Left lung (tissue), 4 donors: ENCODE measurements at regions not wholly inside any gene's neighbourhood (a gene's known extent, or its start where the extent isn't known, plus 50 kb on each side); places are given as distances from the start of the nearest gene placed in this dataset.

ENCODE experiments used
- ATAC-seq: fragments of 200-7000 bp; cut with Tn5 transposase; one replicate; pipeline ENCODE4 v1.9.1; 2020; ENCODE audit warnings: moderate library complexity
- DNase-seq, 4 donors: peaks; one replicate each; pipeline ENCODE4 v3.0.0-alpha.2; 2013 to 2020
- H3K27ac ChIP-seq, 2 donors: fragments of 200-600 bp; sonication (generic) in 1 of 2; one replicate each; pipeline versions ENCODE4 v1.5.0 to v1.8.0; 2020 to 2021
- H3K27me3 ChIP-seq, 2 donors: fragments of 200-600 bp; sonication (generic) in 1 of 2; one replicate each; pipeline versions ENCODE4 v1.5.0 to v1.8.0; 2020 to 2021
- H3K36me3 ChIP-seq, 2 donors: fragments of 200-600 bp; sonication (generic) in 1 of 2; one replicate each; pipeline versions ENCODE4 v1.5.0 to v1.8.0; 2020 to 2021
- H3K4me1 ChIP-seq, 2 donors: fragments of 200-600 bp; one replicate each; pipeline ENCODE4 v1.8.0; 2021
- H3K4me3 ChIP-seq, 2 donors: fragments of 200-600 bp; sonication (generic) in 1 of 2; one replicate each; pipeline versions ENCODE4 v1.5.0 to v1.8.0; 2020 to 2021; ENCODE audit warnings: mild to moderate bottlenecking in 1 of 2
- H3K9me3 ChIP-seq, 2 donors: fragments of 200-600 bp; sonication (generic) in 1 of 2; one replicate each; pipeline versions ENCODE4 v1.5.0 to v1.8.0; 2020 to 2021
- CTCF ChIP-seq, 2 donors: fragments of 200-600 bp; sonication (generic) in 1 of 2; IDR thresholded peaks; one replicate each; pipeline versions ENCODE4 v1.5.0 to v1.8.0; 2021; ENCODE audit warnings: antibody characterized with exemption in 2 of 2
- intact Hi-C, 2 donors: fragments of 100-400 bp; cut with DNase I; formaldehyde crosslinking; loops; one replicate each; pipeline versions ENCODE4 v1.11.2 to v1.14.2; 2022
- donor health status: DM: no; HTN: yes; CAD: no.
- donor health status: DM: no; HTN: no; CAD: no.

- TF ChIP-seq CTCF (IDR thresholded peaks at IDR 0.05): no peak
- H3K27me3 ChIP-seq: no peaks in the 10 kb centered on the region
- ATAC-seq (no peak), DNase-seq (no peak)
- intact Hi-C loops: no loop called here
- no peak overlapping the region for H3K4me3 ChIP-seq
- no peaks in the 10 kb centered on the region for H3K9me3 ChIP-seq
- H3K4me1 ChIP-seq: no peaks in the 10 kb centered on the region
- no peaks in the 10 kb centered on the region for H3K36me3 ChIP-seq
- H3K27ac ChIP-seq: no peak overlapping the region
These were observed 601.9 kb upstream of the REG3G start for GRCh38 chr2:78423631-78424030.

- no peaks in the 10 kb centered on the region for H3K9me3 ChIP-seq
- DNase-seq: no peak
- no peak overlapping the region for H3K27ac ChIP-seq
- TF ChIP-seq CTCF (IDR thresholded peaks at IDR 0.05): no peak
- ATAC-seq: no peak
- no peaks in the 10 kb centered on the region for H3K36me3 ChIP-seq
- no peaks in the 10 kb centered on the region for H3K27me3 ChIP-seq
- intact Hi-C loops: no loop called here
- no peak overlapping the region for H3K4me3 ChIP-seq
- H3K4me1 ChIP-seq: no peaks in the 10 kb centered on the region
These were observed 598.3 kb upstream of the REG3G start for GRCh38 chr2:78427170-78427569.

GRCh38 chr2:78431241-78431640, 594.3 kb upstream of the REG3G start:
- intact Hi-C loops: no loop called here

GRCh38 chr2:78439122-78439521, 586.4 kb upstream of the REG3G start:
- ATAC-seq (no peak), DNase-seq (no peak)
- TF ChIP-seq CTCF (IDR thresholded peaks at IDR 0.05): no peak
- H3K27me3 ChIP-seq: no peaks in the 10 kb centered on the region
- H3K36me3 ChIP-seq: no peaks in the 10 kb centered on the region
- H3K9me3 ChIP-seq: no peaks in the 10 kb centered on the region
- H3K4me3 ChIP-seq: no peak overlapping the region
- no peak overlapping the region for H3K27ac ChIP-seq
- no peaks in the 10 kb centered on the region for H3K4me1 ChIP-seq
- intact Hi-C loops: no loop called here

More at GRCh38 chr2:78431241-78431640, 594.3 kb upstream of the REG3G start:
- Histone ChIP-seq H3K36me3 (no peaks in the 10 kb centered on the region), H3K9me3 (no peaks in the 10 kb centered on the region), H3K27ac (no peak overlapping the region), H3K4me3 (no peak overlapping the region), H3K27me3 (no peaks in the 10 kb centered on the region), H3K4me1 (no peaks in the 10 kb centered on the region)
- DNase-seq: no peak
- no peak for TF ChIP-seq CTCF (IDR thresholded peaks at IDR 0.05)
- ATAC-seq: no peak

- no peak overlapping the region for H3K4me3 ChIP-seq
- ATAC-seq: no peak
- no peaks in the 10 kb centered on the region for H3K9me3 ChIP-seq
- no peak overlapping the region for H3K27ac ChIP-seq
- no peak for DNase-seq
- H3K27me3 ChIP-seq: no peaks in the 10 kb centered on the region
- no peaks in the 10 kb centered on the region for H3K4me1 ChIP-seq
- no peaks in the 10 kb centered on the region for H3K36me3 ChIP-seq
- TF ChIP-seq CTCF (IDR thresholded peaks at IDR 0.05): no peak
- intact Hi-C loops: no loop called here
These were observed 569.9 kb upstream of the REG3G start for GRCh38 chr2:78455586-78455985.
